GM12878 (cell line): ENCODE measurements at regions not wholly inside any gene's neighbourhood (a gene's known extent, or its start where the extent isn't known, plus 50 kb on each side); places are given as distances from the start of the nearest gene placed in this dataset.

ENCODE experiments used
- ATAC-seq: fragments of 200-7000 bp; cut with Tn5 transposase; 3 replicates; pipeline ENCODE4 v1.9.1; 2020; ENCODE audit warnings: mild to moderate bottlenecking, moderate library complexity
- BruUV-seq: library from RNA; stranded (reverse); fragments of 400-500 nt; replicated peaks from 2 replicates; lab custom pipeline; 2021; lab: Mats Ljungman, UMichigan
- CTCF ChIA-PET: fragments of 300-600 bp; sonication (Branson Sonifier 250); formaldehyde crosslinking; extraction: SDS; loops from one replicate; lab custom pipeline; 2021; ENCODE audit warnings: inconsistent platforms; lab: Yijun Ruan, JAX
- POLR2A ChIA-PET: fragments of 350-600 bp; formaldehyde crosslinking; extraction: SDS; loops from one replicate; lab custom pipeline; 2021; ENCODE audit warnings: inconsistent platforms; lab: Charles Lee
- RAD21 ChIA-PET: fragments of 300-600 bp; sonication (Branson Sonifier 250); formaldehyde crosslinking; loops from one replicate; lab custom pipeline; 2023; ENCODE audit warnings: antibody characterized with exemption; ENCODE audit not compliant: unreplicated experiment; lab: Charles Lee
- SMC1A ChIA-PET: fragments of 300-600 bp; sonication (Branson Sonifier 250); formaldehyde crosslinking; loops from one replicate; lab custom pipeline; 2023; ENCODE audit not compliant: unreplicated experiment, uncharacterized antibody; lab: Charles Lee
- DNase-seq: peaks from one replicate; pipeline ENCODE4 v3.0.0-alpha.2; 2011; ENCODE audit warnings: low read depth, low spot score
- FAIRE-seq: peaks from 3 replicates; lab custom pipeline; 2011; peaks lifted over from hg19 to GRCh38; lab: Jason Lieb, UNC
- H2AFZ ChIP-seq: 2 replicates; pipeline ENCODE4 v1.6.0; 2011; ENCODE audit warnings: low read depth, low read length, control low read depth; ENCODE audit not compliant: control insufficient read depth
- H3K27ac ChIP-seq: 2 replicates; pipeline ENCODE4 v1.5.1; 2011; ENCODE audit warnings: control low read depth; ENCODE audit not compliant: control insufficient read depth, insufficient read depth
- H3K27me3 ChIP-seq, 2 experiments: replicated peaks in 1 of 2; 2 replicates each; pipeline versions ENCODE4 v1.6.0 to v1.6.1; 2011; ENCODE audit warnings: low read length in 1 of 2; ENCODE audit not compliant: control insufficient read depth in 2 of 2, insufficient read depth in 2 of 2
- H3K36me3 ChIP-seq, 2 experiments: 2 replicates each; pipeline ENCODE4 v1.5.1; 2011; ENCODE audit warnings: low read length in 1 of 2; ENCODE audit not compliant: control insufficient read depth in 2 of 2, insufficient read depth in 2 of 2
- H3K4me1 ChIP-seq: 2 replicates; pipeline ENCODE4 v1.6.1; 2011; ENCODE audit warnings: mild to moderate bottlenecking, low read length, moderate library complexity, mixed read lengths; ENCODE audit not compliant: control insufficient read depth, insufficient read depth
- H3K4me2 ChIP-seq: 2 replicates; pipeline ENCODE4 v1.6.0; 2011; ENCODE audit warnings: control low read depth; ENCODE audit not compliant: control insufficient read depth, insufficient read depth
- H3K4me3 ChIP-seq: fragments of 200-600 bp; sonication (generic); 2 replicates; pipeline ENCODE4 v1.5.1; 2016
- H3K79me2 ChIP-seq: 2 replicates; pipeline ENCODE4 v1.6.0; 2011; ENCODE audit warnings: low read length; ENCODE audit not compliant: control insufficient read depth, insufficient read depth
- H3K9ac ChIP-seq: 2 replicates; pipeline ENCODE4 v1.8.0; 2011; ENCODE audit warnings: low read length, control low read depth, mixed read lengths; ENCODE audit not compliant: control insufficient read depth, insufficient read depth
- H3K9me3 ChIP-seq: replicated peaks from 3 replicates; pipeline ENCODE4 v1.5.1; 2011; ENCODE audit warnings: mild to moderate bottlenecking, low read length; ENCODE audit not compliant: control insufficient read depth, insufficient read depth
- H4K20me1 ChIP-seq: 2 replicates; pipeline ENCODE4 v1.6.0; 2011; ENCODE audit not compliant: control insufficient read depth, insufficient read depth
- ESRRA ChIP-seq: IDR thresholded peaks from 2 replicates; pipeline ENCODE4 v1.6.1; 2012; ENCODE audit warnings: mild to moderate bottlenecking, low read length, improper control_type of control experiment
- JUNB ChIP-seq: IDR thresholded peaks from 2 replicates; pipeline ENCODE4 v1.6.1; 2016; ENCODE audit warnings: antibody characterized with exemption, mild to moderate bottlenecking
- JUND ChIP-seq: IDR thresholded peaks from 2 replicates; pipeline ENCODE4 v1.6.1; 2012; ENCODE audit warnings: low read depth, mild to moderate bottlenecking, low read length, improper control_type of control experiment, moderate library complexity
- LARP7 ChIP-seq: fragments of 450-650 bp; IDR thresholded peaks from 2 replicates; pipeline ENCODE4 v1.6.1; 2017; ENCODE audit warnings: mild to moderate bottlenecking
- MXI1 ChIP-seq: fragments of 150-350 bp; IDR thresholded peaks from 2 replicates; pipeline ENCODE4 v1.6.1; 2011; ENCODE audit warnings: low read depth, mild to moderate bottlenecking, inconsistent platforms, low read length, improper control_type of control experiment
- NFYB ChIP-seq: IDR thresholded peaks from 2 replicates; pipeline ENCODE4 v1.6.1; 2011; ENCODE audit warnings: low read depth, mild to moderate bottlenecking, low read length, improper control_type of control experiment, moderate library complexity; ENCODE audit not compliant: insufficient read depth
- NR2C2 ChIP-seq: IDR thresholded peaks from 2 replicates; pipeline ENCODE4 v1.6.1; 2011; ENCODE audit warnings: borderline replicate concordance, low read depth; ENCODE audit not compliant: control insufficient read depth, insufficient read length
- RBBP5 ChIP-seq: fragments of 200-600 bp; sonication (generic); conservative IDR thresholded peaks from 2 replicates; pipeline ENCODE4 v1.6.1; 2016
- SIX5 ChIP-seq: IDR thresholded peaks from 2 replicates; pipeline ENCODE4 v1.6.1; 2011; ENCODE audit warnings: mild to moderate bottlenecking, low read depth, low read length, moderate library complexity; ENCODE audit not compliant: severe bottlenecking
- SMC3 ChIP-seq: IDR thresholded peaks from 2 replicates; pipeline ENCODE4 v1.6.1; 2011; ENCODE audit warnings: low read length, improper control_type of control experiment, borderline replicate concordance
- TBL1XR1 ChIP-seq: IDR thresholded peaks from 2 replicates; pipeline ENCODE4 v1.6.1; 2012; ENCODE audit warnings: low read depth, low read length, improper control_type of control experiment
- WRNIP1 ChIP-seq: IDR thresholded peaks from 2 replicates; pipeline ENCODE4 v1.6.1; 2011; ENCODE audit warnings: low read depth, low read length, improper control_type of control experiment, borderline replicate concordance
- ZNF687 ChIP-seq: fragments of 450-650 bp; IDR thresholded peaks from 2 replicates; pipeline ENCODE4 v1.6.1; 2017; ENCODE audit warnings: mild to moderate bottlenecking, moderate library complexity
- in situ Hi-C: fragments of 300-500 bp; cut with MboI; formaldehyde crosslinking; loops from 9 replicates; pipeline ENCODE4 v1.14.3; 2018; ENCODE audit warnings: mixed read lengths
- intact Hi-C: fragments of 100-400 bp; cut with micrococcal nuclease; formaldehyde crosslinking; loops from one replicate; pipeline ENCODE4 v1.14.2; 2022; ENCODE audit not compliant: unreplicated experiment
- TF ChIP-seq, protein P1 (sequence below): fragments of 450-650 bp; IDR thresholded peaks from 2 replicates; pipeline ENCODE4 v1.6.1; 2017; ENCODE audit warnings: borderline replicate concordance
- TF ChIP-seq, protein P2 (sequence below): fragments of 450-650 bp; formaldehyde crosslinking; IDR thresholded peaks from 2 replicates; pipeline ENCODE4 v1.5.0; 2022; ENCODE audit warnings: mild to moderate bottlenecking, missing genetic modification characterization

- TF ChIP-seq, protein P1, sequence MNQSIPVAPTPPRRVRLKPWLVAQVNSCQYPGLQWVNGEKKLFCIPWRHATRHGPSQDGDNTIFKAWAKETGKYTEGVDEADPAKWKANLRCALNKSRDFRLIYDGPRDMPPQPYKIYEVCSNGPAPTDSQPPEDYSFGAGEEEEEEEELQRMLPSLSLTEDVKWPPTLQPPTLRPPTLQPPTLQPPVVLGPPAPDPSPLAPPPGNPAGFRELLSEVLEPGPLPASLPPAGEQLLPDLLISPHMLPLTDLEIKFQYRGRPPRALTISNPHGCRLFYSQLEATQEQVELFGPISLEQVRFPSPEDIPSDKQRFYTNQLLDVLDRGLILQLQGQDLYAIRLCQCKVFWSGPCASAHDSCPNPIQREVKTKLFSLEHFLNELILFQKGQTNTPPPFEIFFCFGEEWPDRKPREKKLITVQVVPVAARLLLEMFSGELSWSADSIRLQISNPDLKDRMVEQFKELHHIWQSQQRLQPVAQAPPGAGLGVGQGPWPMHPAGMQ: no peak
- TF ChIP-seq WRNIP1 (no peak), LARP7 (no peak), RBBP5 (no peak), JUNB (no peak)
- TF ChIP-seq, protein P2, sequence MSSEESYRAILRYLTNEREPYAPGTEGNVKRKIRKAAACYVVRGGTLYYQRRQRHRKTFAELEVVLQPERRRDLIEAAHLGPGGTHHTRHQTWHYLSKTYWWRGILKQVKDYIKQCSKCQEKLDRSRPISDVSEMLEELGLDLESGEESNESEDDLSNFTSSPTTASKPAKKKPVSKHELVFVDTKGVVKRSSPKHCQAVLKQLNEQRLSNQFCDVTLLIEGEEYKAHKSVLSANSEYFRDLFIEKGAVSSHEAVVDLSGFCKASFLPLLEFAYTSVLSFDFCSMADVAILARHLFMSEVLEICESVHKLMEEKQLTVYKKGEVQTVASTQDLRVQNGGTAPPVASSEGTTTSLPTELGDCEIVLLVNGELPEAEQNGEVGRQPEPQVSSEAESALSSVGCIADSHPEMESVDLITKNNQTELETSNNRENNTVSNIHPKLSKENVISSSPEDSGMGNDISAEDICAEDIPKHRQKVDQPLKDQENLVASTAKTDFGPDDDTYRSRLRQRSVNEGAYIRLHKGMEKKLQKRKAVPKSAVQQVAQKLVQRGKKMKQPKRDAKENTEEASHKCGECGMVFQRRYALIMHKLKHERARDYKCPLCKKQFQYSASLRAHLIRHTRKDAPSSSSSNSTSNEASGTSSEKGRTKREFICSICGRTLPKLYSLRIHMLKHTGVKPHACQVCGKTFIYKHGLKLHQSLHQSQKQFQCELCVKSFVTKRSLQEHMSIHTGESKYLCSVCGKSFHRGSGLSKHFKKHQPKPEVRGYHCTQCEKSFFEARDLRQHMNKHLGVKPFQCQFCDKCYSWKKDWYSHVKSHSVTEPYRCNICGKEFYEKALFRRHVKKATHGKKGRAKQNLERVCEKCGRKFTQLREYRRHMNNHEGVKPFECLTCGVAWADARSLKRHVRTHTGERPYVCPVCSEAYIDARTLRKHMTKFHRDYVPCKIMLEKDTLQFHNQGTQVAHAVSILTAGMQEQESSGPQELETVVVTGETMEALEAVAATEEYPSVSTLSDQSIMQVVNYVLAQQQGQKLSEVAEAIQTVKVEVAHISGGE (CRISPR knock-in tag): no peak
Observed at GRCh38 chr4:11821772-11822430, 393.2 kb upstream of the HS3ST1 start (continued).

DNA sequence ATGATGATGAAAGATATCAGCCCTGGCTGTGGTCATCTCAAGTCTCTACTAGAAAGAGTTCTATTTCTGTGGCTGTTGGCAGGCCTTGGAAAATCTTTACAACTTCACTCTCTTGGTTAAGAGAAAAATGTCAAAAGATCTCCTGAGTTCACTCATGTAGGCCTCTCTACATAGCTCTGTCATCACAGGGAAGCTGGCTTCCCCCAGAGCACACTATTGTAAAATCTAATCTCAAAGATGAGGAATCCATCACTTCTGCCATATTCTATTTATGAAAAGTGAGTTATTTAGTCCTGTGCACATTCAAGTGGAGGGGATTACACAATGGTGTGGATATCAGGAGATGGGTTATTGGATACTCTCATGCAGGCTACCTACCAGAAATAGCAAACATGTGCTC lies 388.4 kb upstream of the HS3ST1 start:
- no TSS peak for BruUV-seq
- H3K36me3 ChIP-seq: no peaks in the 10 kb centered on the region
- no peak for TF ChIP-seq SMC3
- TF ChIP-seq SIX5: no peak
- no peak for TF ChIP-seq TBL1XR1
- no peak for TF ChIP-seq MXI1
- no peak for TF ChIP-seq ESRRA
- no peak for TF ChIP-seq ZNF687
- no peak for TF ChIP-seq NR2C2
- no peak for TF ChIP-seq NFYB
- no peak for TF ChIP-seq JUND
- intact Hi-C loops: no loop called here
- no peaks in the 10 kb centered on the region for H4K20me1 ChIP-seq
- POLR2A ChIA-PET: no interaction called here
- in situ Hi-C loops: no loop called here
- ATAC-seq: no peak
- DNase-seq: no peak
- SMC1A ChIA-PET: no interaction called here
- FAIRE-seq: no peak
- H3K4me3 ChIP-seq: no peak overlapping the region
- CTCF ChIA-PET: interaction anchor here (0.6 kb wide), 1 partner anchor 70 kb away, joined by 3 read pairs; no protein-coding TSS in a partner anchor
- no peaks in the 10 kb centered on the region for H3K4me1 ChIP-seq
- H3K27me3 ChIP-seq: no peaks in the 10 kb centered on the region
- no peak overlapping the region for H2AFZ ChIP-seq
- H3K9ac ChIP-seq: no peak overlapping the region
- no peaks in the 10 kb centered on the region for H3K79me2 ChIP-seq
- RAD21 ChIA-PET: no interaction called here
- H3K9me3 ChIP-seq: no peaks in the 10 kb centered on the region
- no peak overlapping the region for H3K27ac ChIP-seq
- H3K4me2 ChIP-seq: no peak overlapping the region
